Neural cell (in vitro differentiated cells): ENCODE measurements at regions not wholly inside any gene's neighbourhood (a gene's known extent, or its start where the extent isn't known, plus 50 kb on each side); places are given as distances from the start of the nearest gene placed in this dataset.

ENCODE experiments used
- CTCF ChIP-seq: fragments of 450-650 bp; IDR thresholded peaks from 2 replicates; pipeline ENCODE4 v1.5.1; 2014; ENCODE audit warnings: antibody characterized with exemption, mild to moderate bottlenecking, moderate library complexity; ENCODE audit not compliant: poor library complexity, severe bottlenecking
- EZH2 ChIP-seq: fragments of 200-600, 300-800 bp; shearing (Covaris generic), sonication (generic); IDR thresholded peaks from 2 replicates; pipeline ENCODE4 v1.6.1; 2014; ENCODE audit warnings: antibody characterized with exemption, low read length, borderline replicate concordance, mild to moderate bottlenecking; ENCODE audit not compliant: insufficient read depth, poor library complexity, severe bottlenecking
- RAD21 ChIP-seq: fragments of 450-650 bp; conservative IDR thresholded peaks from 2 replicates; pipeline ENCODE4 v1.6.1; 2014; ENCODE audit warnings: antibody characterized with exemption, mild to moderate bottlenecking, moderate library complexity
- REST ChIP-seq: IDR thresholded peaks from 2 replicates; pipeline ENCODE4 v1.6.1; 2012; ENCODE audit warnings: borderline replicate concordance

GRCh38 chr3:40701016-40701588 lies 176.3 kb downstream of the ZNF621 start:
- TF ChIP-seq RAD21 (no peak), CTCF (no peak), REST (no peak), EZH2 (no peak)
